H1 (cell line): ENCODE measurements at regions not wholly inside any gene's neighbourhood (a gene's known extent, or its start where the extent isn't known, plus 50 kb on each side); places are given as distances from the start of the nearest gene placed in this dataset.

Experiments
- CTCF ChIA-PET: fragments of 300-600 bp; sonication (Branson Sonifier 250); formaldehyde crosslinking; loops from one replicate; lab custom pipeline; 2021; ENCODE audit not compliant: partially characterized antibody; lab: Charles Lee
- POLR2A ChIA-PET: fragments of 300-600 bp; sonication (Branson Sonifier 250); formaldehyde crosslinking; loops from one replicate; lab custom pipeline; 2021; ENCODE audit warnings: inconsistent platforms; ENCODE audit not compliant: partially characterized antibody; lab: Charles Lee
- DNase-seq, 2 experiments: peaks; one replicate each; pipeline versions ENCODE4 v3.0.0 to v3.0.0-alpha.2; 2010 to 2022; ENCODE audit warnings: low spot score in 2 of 2, low read depth in 1 of 2, mixed read lengths in 1 of 2
- FAIRE-seq: peaks from 2 replicates; lab custom pipeline; 2011; peaks lifted over from hg19 to GRCh38; lab: Jason Lieb, UNC
- H2AFZ ChIP-seq: 2 replicates; pipeline ENCODE4 v1.8.1; 2012; ENCODE audit warnings: low read length, inconsistent platforms
- H2AK5ac ChIP-seq: 2 replicates; pipeline ENCODE4 v1.6.1; 2013; ENCODE audit warnings: low read depth, low read length
- H2BK120ac ChIP-seq: replicated peaks from 2 replicates; pipeline ENCODE3; 2013; ENCODE audit warnings: low read depth, low read length, inconsistent platforms
- H2BK12ac ChIP-seq: 2 replicates; pipeline ENCODE4 v1.6.1; 2013; ENCODE audit warnings: low read depth, low read length
- H2BK15ac ChIP-seq: 2 replicates; pipeline ENCODE4 v1.6.1; 2013; ENCODE audit warnings: low read length
- H2BK20ac ChIP-seq: 2 replicates; pipeline ENCODE4 v1.6.1; 2013; ENCODE audit warnings: low read length
- H2BK5ac ChIP-seq: 2 replicates; pipeline ENCODE4 v1.6.1; 2013; ENCODE audit warnings: low read depth, low read length
- H3K14ac ChIP-seq: 2 replicates; pipeline ENCODE4 v1.6.1; 2013; ENCODE audit warnings: inconsistent platforms; ENCODE audit not compliant: insufficient read length
- H3K18ac ChIP-seq: 2 replicates; pipeline ENCODE4 v1.6.1; 2013; ENCODE audit warnings: low read length; ENCODE audit errors: extremely low read depth
- H3K23ac ChIP-seq: 2 replicates; pipeline ENCODE4 v1.6.1; 2013; ENCODE audit warnings: inconsistent platforms; ENCODE audit not compliant: insufficient read length
- H3K23me2 ChIP-seq: 2 replicates; pipeline ENCODE4 v1.6.1; 2013; ENCODE audit warnings: low read depth, low read length
- H3K27ac ChIP-seq: 2 replicates; pipeline ENCODE4 v1.6.1; 2011; ENCODE audit warnings: low read depth, low read length, inconsistent platforms
- H3K27me3 ChIP-seq, 4 experiments: replicated peaks in 1 of 4; 1 replicate in 1 of 4; 2 replicates in 3 of 4; pipeline versions ENCODE4 v1.6.1 to v1.8.1; 2011 to 2013; ENCODE audit warnings: low read length in 3 of 4, mild to moderate bottlenecking in 3 of 4, inconsistent platforms in 2 of 4, mixed read lengths in 2 of 4, moderate library complexity in 1 of 4; ENCODE audit not compliant: control insufficient read depth in 3 of 4, insufficient read depth in 3 of 4; ENCODE audit errors: extremely low read depth in 1 of 4
- H3K36me3 ChIP-seq, 4 experiments: 2 replicates each; pipeline versions ENCODE4 v1.6.1 to v1.8.1; 2011 to 2013; ENCODE audit warnings: mild to moderate bottlenecking in 4 of 4, low read length in 3 of 4, moderate library complexity in 2 of 4, control low read depth in 1 of 4, inconsistent platforms in 1 of 4; ENCODE audit not compliant: insufficient read depth in 4 of 4, control insufficient read depth in 2 of 4
- H3K4ac ChIP-seq: replicated peaks from 2 replicates; pipeline ENCODE3; 2013; ENCODE audit warnings: low read length, low read depth, mixed read lengths, inconsistent platforms; ENCODE audit not compliant: insufficient read length
- H3K4me1 ChIP-seq, 4 experiments: replicated peaks in 1 of 4; 1 replicate in 1 of 4; 2 replicates in 3 of 4; pipeline versions ENCODE4 v1.6.1 to v1.8.1; 2011 to 2013; ENCODE audit warnings: low read length in 3 of 4, inconsistent platforms in 2 of 4, mixed read lengths in 1 of 4; ENCODE audit not compliant: insufficient read depth in 4 of 4, control insufficient read depth in 3 of 4
- H3K4me2 ChIP-seq, 2 experiments: 2 replicates each; pipeline versions ENCODE4 v1.6.1 to v1.8.1; 2011 to 2013; ENCODE audit warnings: low read depth in 2 of 2, low read length in 2 of 2, control low read depth in 1 of 2, inconsistent platforms in 1 of 2, mild to moderate bottlenecking in 1 of 2; ENCODE audit not compliant: insufficient read depth in 1 of 2
- H3K4me3 ChIP-seq, 4 experiments: fragments of 200-600, 300-600 bp in 1 of 4; sonication (generic), shearing (Covaris generic), sonication (Bioruptor Twin) in 1 of 4; 2 replicates each; pipeline versions ENCODE4 v1.5.1 to v1.8.1; 2011 to 2016; ENCODE audit warnings: low read length in 4 of 4, low read depth in 3 of 4, control low read depth in 2 of 4, inconsistent platforms in 2 of 4, mild to moderate bottlenecking in 2 of 4, mixed read lengths in 1 of 4, moderate library complexity in 1 of 4; ENCODE audit not compliant: insufficient read depth in 2 of 4; ENCODE audit errors: extremely low read depth in 1 of 4
- H3K56ac ChIP-seq: replicated peaks from 2 replicates; pipeline ENCODE3; 2013; ENCODE audit warnings: low read depth, mild to moderate bottlenecking, mixed read lengths, low read length, inconsistent platforms; ENCODE audit not compliant: insufficient read length
- H3K79me1 ChIP-seq: 2 replicates; pipeline ENCODE4 v1.6.1; 2013; ENCODE audit warnings: low read depth, low read length, control low read depth
- H3K79me2 ChIP-seq, 2 experiments: 2 replicates each; pipeline versions ENCODE4 v1.6.1 to v1.8.1; 2012 to 2013; ENCODE audit warnings: low read length in 2 of 2, mild to moderate bottlenecking in 2 of 2, inconsistent platforms in 1 of 2; ENCODE audit not compliant: insufficient read depth in 2 of 2, control insufficient read depth in 1 of 2
- H3K9ac ChIP-seq, 4 experiments: replicated peaks in 1 of 4; 1 replicate in 1 of 4; 2 replicates in 3 of 4; pipeline versions ENCODE4 v1.6.1 to v1.8.1; 2011 to 2013; ENCODE audit warnings: low read depth in 3 of 4, low read length in 3 of 4, control low read depth in 2 of 4, mild to moderate bottlenecking in 2 of 4, moderate library complexity in 2 of 4, inconsistent platforms in 1 of 4; ENCODE audit errors: extremely low read depth in 1 of 4
- H3K9me3 ChIP-seq, 2 experiments: 2 replicates each; pipeline versions ENCODE4 v1.6.1 to v1.8.1; 2012 to 2013; ENCODE audit warnings: mild to moderate bottlenecking in 2 of 2, moderate library complexity in 2 of 2, control low read depth in 1 of 2, inconsistent platforms in 1 of 2, low read depth in 1 of 2, low read length in 1 of 2, mixed read lengths in 1 of 2; ENCODE audit not compliant: insufficient read depth in 2 of 2
- H4K20me1 ChIP-seq, 2 experiments: replicated peaks in 1 of 2; 2 replicates each; pipeline versions ENCODE3 to v1.8.1; 2011 to 2013; ENCODE audit warnings: inconsistent platforms in 2 of 2, low read length in 2 of 2, mild to moderate bottlenecking in 1 of 2; ENCODE audit not compliant: insufficient read depth in 2 of 2, control insufficient read depth in 1 of 2
- H4K5ac ChIP-seq: 2 replicates; pipeline ENCODE4 v1.6.1; 2013; ENCODE audit warnings: low read length, low read depth, mixed read lengths, inconsistent platforms; ENCODE audit not compliant: insufficient read length
- H4K8ac ChIP-seq: 2 replicates; pipeline ENCODE4 v1.8.0; 2013; ENCODE audit warnings: mild to moderate bottlenecking, moderate library complexity, low read length, inconsistent platforms; ENCODE audit not compliant: insufficient read depth; ENCODE audit errors: extremely low read depth
- H4K91ac ChIP-seq: replicated peaks from 2 replicates; pipeline ENCODE3; 2013; ENCODE audit warnings: low read length, mixed read lengths, inconsistent platforms; ENCODE audit not compliant: insufficient read length
- EZH2 ChIP-seq: fragments of 200-600 bp; sonication (generic); IDR thresholded peaks from 2 replicates; pipeline ENCODE4 v1.7.1; 2012; ENCODE audit warnings: low read depth, mild to moderate bottlenecking, moderate library complexity, low read length, inconsistent platforms; ENCODE audit not compliant: severe bottlenecking
- MAX ChIP-seq: IDR thresholded peaks from 2 replicates; pipeline ENCODE4 v1.6.1; 2012; ENCODE audit warnings: inconsistent platforms
- RAD21 ChIP-seq, 2 experiments: IDR thresholded peaks in 1 of 2; conservative IDR thresholded peaks in 1 of 2; 2 replicates each; pipeline ENCODE4 v1.6.1; 2011; ENCODE audit warnings: low read depth in 2 of 2, low read length in 2 of 2, improper control_type of control experiment in 1 of 2, inconsistent platforms in 1 of 2, mild to moderate bottlenecking in 1 of 2, moderate library complexity in 1 of 2
- TCF12 ChIP-seq: IDR thresholded peaks from 2 replicates; pipeline ENCODE4 v1.6.1; 2011; ENCODE audit warnings: low read depth, mild to moderate bottlenecking, low read length
- WGBS, 2 experiments: shearing (Covaris generic) in 1 of 2; methylation state at CpG; one replicate each; pipeline versions ENCODE4 v1.1.6 to v1.1.7; 2013 to 2015; ENCODE audit warnings: low lambda C conversion rate in 2 of 2, mixed read lengths in 2 of 2, inconsistent platforms in 1 of 2, low coverage in 1 of 2, missing lambda C conversion rate in 1 of 2; ENCODE audit not compliant: insufficient replicate concordance in 2 of 2, insufficient coverage in 1 of 2, insufficient read length in 1 of 2; ENCODE audit errors: extremely low coverage in 1 of 2, missing lambda C conversion rate in 1 of 2; 5-methylcytosine and 5-hydroxymethylcytosine counted together

GRCh38 chr13:40252676-40253075, 413.8 kb downstream of the FOXO1 start:
- no peak for TF ChIP-seq RAD21 (IDR thresholded peaks at IDR 0.05 in 1 of 2, conservative IDR thresholded peaks at IDR 0.05 in 1 of 2; ENCODE audit: low read depth in 2 of 2, low read length in 2 of 2)
- no peak for TF ChIP-seq EZH2
- TF ChIP-seq MAX = no peak
- no peak for TF ChIP-seq TCF12
- no peak overlapping the region for H2AK5ac ChIP-seq
- H3K18ac ChIP-seq = no peak overlapping the region
- no peak overlapping the region for H3K56ac ChIP-seq
- H3K79me2 ChIP-seq = no peaks in the 10 kb centered on the region
- H2AFZ ChIP-seq = no peak overlapping the region
- H3K27me3 ChIP-seq = no peaks in the 10 kb centered on the region
- FAIRE-seq (no peak), DNase-seq (no peak)
- no peak overlapping the region for H3K4me3 ChIP-seq
- H3K9me3 ChIP-seq = no peaks in the 10 kb centered on the region
- no peaks in the 10 kb centered on the region for H3K36me3 ChIP-seq
- H2BK15ac ChIP-seq = no peak overlapping the region
- ChIA-PET CTCF (no interaction called here), POLR2A (no interaction called here)
- WGBS, 2 experiments = 95% methylated on average over 3 of the region's 3 CpGs; no CpG with 5 or more reads in 1 of the 2 experiments
- H3K4me2 ChIP-seq = no peak overlapping the region
- H3K23me2 ChIP-seq = no peaks in the 10 kb centered on the region
- H4K5ac ChIP-seq = no peak overlapping the region
- no peaks in the 10 kb centered on the region for H3K4me1 ChIP-seq
- no peak overlapping the region for H2BK5ac ChIP-seq
- no peak overlapping the region for H4K8ac ChIP-seq
- H4K20me1 ChIP-seq = no peaks in the 10 kb centered on the region
- no peak overlapping the region for H2BK120ac ChIP-seq
- no peak overlapping the region for H3K9ac ChIP-seq
- no peak overlapping the region for H3K27ac ChIP-seq
- no peak overlapping the region for H4K91ac ChIP-seq
- H3K23ac ChIP-seq = no peak overlapping the region
- H3K79me1 ChIP-seq = no peaks in the 10 kb centered on the region
- H3K14ac ChIP-seq = no peak overlapping the region
- no peak overlapping the region for H2BK20ac ChIP-seq
- H3K4ac ChIP-seq = no peak overlapping the region
- H2BK12ac ChIP-seq = no peak overlapping the region
